ENCODE measurements at regions not wholly inside any gene's neighbourhood (a gene's known extent, or its start where the extent isn't known, plus 50 kb on each side); places are given as distances from the start of the nearest gene placed in this dataset.

DNA sequence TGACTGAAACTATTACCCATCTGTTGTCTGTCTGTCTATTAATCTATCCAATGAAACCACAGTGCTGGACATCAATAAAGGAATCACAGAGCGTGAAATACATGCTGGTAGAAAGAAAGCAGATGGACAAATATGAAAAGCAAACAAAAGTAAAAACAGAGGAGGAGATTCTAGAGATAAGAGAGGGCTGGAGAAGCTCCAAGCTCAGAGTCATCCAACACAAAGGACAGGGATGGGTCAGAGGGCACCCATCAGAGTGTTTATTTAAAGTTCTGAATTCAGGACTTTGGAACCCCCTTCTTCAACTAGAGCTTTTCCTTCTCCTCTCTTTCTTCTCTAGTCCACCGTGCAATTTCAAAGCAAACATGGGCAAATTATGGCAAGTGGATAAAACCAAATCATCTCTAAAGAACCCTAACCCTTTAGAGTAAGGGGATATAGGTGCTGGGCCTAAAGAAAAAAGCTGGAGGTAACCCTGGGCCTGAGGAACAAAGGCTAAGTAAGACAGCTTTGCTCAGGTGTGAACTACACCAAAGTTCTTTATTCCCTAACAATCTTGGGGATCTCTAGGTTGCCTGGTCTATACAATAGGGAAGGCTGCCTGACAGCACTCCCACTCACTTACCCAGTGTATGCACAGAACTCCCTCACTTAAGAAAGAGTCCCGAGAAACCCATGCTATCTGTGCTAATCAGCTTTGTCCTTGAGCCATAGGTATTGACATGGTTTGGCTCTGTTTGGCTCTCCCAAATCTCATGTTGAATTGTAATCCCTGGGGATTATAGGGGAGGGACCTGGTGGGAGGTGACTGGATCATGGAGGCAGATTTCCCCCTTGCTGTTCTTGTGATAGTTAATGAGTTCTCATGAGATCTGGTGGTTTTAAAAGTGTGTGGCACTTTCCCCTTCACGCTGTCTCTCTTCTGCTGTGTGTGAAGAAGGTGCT lies 97.0 kb downstream of the BAMBI start:
- no peak for TF ChIP-seq POLR2A (IDR thresholded peaks at IDR 0.05)
- TF ChIP-seq, protein P1, sequence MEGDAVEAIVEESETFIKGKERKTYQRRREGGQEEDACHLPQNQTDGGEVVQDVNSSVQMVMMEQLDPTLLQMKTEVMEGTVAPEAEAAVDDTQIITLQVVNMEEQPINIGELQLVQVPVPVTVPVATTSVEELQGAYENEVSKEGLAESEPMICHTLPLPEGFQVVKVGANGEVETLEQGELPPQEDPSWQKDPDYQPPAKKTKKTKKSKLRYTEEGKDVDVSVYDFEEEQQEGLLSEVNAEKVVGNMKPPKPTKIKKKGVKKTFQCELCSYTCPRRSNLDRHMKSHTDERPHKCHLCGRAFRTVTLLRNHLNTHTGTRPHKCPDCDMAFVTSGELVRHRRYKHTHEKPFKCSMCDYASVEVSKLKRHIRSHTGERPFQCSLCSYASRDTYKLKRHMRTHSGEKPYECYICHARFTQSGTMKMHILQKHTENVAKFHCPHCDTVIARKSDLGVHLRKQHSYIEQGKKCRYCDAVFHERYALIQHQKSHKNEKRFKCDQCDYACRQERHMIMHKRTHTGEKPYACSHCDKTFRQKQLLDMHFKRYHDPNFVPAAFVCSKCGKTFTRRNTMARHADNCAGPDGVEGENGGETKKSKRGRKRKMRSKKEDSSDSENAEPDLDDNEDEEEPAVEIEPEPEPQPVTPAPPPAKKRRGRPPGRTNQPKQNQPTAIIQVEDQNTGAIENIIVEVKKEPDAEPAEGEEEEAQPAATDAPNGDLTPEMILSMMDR (IDR thresholded peaks at IDR 0.05), result no peak
- no peak for TF ChIP-seq EP300 (IDR thresholded peaks at IDR 0.05)
- no peak for DNase-seq (ENCODE audit: low spot score in 2 of 2)
- 81 to 86% methylated on average over 4 of the region's 4 CpGs for WGBS, 2 donors
- Histone ChIP-seq H3K4me1 (no peaks in the 10 kb centered on the region), H3K36me3 (no peaks in the 10 kb centered on the region), H3K9me3 (no peaks in the 10 kb centered on the region), H3K27me3 (no peaks in the 10 kb centered on the region), H3K4me3 (no peak overlapping the region), H3K27ac (no peak overlapping the region)

DNA sequence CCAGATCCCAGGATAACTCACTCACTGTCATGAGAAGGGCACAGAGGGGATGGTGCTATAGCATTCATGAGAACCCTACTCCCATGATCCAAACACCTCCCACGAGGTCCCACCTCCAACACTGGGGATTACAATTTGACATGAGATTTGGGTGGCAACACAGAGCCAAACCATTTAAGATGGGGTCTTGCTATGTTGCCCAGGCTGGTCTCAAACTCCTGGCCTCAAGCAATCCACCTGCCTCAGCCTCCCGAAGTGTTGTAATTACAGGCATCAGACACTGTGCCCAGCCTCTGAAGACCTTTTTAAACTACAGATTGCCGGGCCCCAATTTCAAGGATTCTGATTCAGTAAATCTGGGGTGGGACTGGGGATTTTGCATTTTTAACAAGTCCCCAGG lies 98.5 kb downstream of the BAMBI start:
- H3K27me3 ChIP-seq, result no peaks in the 10 kb centered on the region
- H3K4me1 ChIP-seq, result no peaks in the 10 kb centered on the region
- no peaks in the 10 kb centered on the region for H3K36me3 ChIP-seq
- H3K27ac ChIP-seq, result no peak overlapping the region
- H3K4me3 ChIP-seq, result no peak overlapping the region
- no peak for DNase-seq (ENCODE audit: low spot score in 2 of 2)
- TF ChIP-seq, protein P1 (IDR thresholded peaks at IDR 0.05), result no peak
- no peak for TF ChIP-seq EP300 (IDR thresholded peaks at IDR 0.05)
- no peak for TF ChIP-seq POLR2A (IDR thresholded peaks at IDR 0.05)
- WGBS, 2 donors, result 87 to 89% methylated on average over 3 of the region's 3 CpGs
- H3K9me3 ChIP-seq, result no peaks in the 10 kb centered on the region

DNA sequence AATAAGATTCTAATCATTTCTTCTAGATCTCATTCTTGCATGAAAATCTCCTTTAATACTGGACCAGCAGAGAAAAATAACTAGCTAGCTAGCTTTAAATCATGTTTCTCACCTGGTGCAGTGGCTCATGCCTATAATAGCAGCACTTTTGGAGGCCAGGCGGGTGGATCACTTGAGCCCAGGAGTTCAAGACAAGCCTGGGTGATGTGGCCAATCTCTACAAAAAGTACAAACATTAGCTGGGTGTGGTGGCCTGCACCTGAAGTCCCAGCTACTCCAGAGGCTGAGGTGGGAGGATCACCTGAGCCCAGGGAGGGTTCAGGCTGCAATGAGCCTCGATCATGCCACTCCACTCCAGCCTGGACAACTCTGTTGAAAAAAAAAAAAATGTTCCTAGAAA lies 99.2 kb downstream of the BAMBI start:
- TF ChIP-seq EP300 (IDR thresholded peaks at IDR 0.05) (no peak), POLR2A (IDR thresholded peaks at IDR 0.05) (no peak)
- TF ChIP-seq, protein P1 (IDR thresholded peaks at IDR 0.05), result no peak
- 92 to 98% methylated on average over 2 of the region's 2 CpGs for WGBS, 2 donors
- H3K27me3 ChIP-seq, result no peaks in the 10 kb centered on the region
- no peaks in the 10 kb centered on the region for H3K36me3 ChIP-seq
- no peak for DNase-seq (ENCODE audit: low spot score in 2 of 2)
- H3K27ac ChIP-seq, result no peak overlapping the region
- H3K9me3 ChIP-seq, result no peaks in the 10 kb centered on the region
- H3K4me1 ChIP-seq, result no peaks in the 10 kb centered on the region
- H3K4me3 ChIP-seq, result no peak overlapping the region

DNA sequence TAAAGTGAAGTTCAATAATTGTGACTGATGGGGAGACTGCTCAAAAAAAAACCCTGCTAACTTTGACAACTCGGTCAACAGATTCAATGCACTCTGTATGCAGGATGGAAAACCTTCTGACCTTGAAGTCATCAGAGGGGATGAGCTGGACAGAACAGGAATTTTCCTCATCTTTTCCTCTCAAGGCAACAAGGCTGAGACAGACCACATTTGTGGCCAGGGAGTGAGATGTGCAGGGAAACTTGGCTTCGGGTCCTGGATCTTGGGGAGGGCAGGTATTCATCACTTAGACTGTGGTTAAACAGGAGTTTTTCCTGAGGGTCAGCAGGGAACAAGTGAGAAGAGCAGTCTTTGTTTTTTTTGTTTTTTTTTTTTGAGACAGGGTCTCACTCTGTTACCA lies 100.6 kb downstream of the BAMBI start:
- H3K9me3 ChIP-seq, result no peaks in the 10 kb centered on the region
- H3K4me3 ChIP-seq, result no peak overlapping the region
- H3K4me1 ChIP-seq, result no peaks in the 10 kb centered on the region
- no peak for DNase-seq (ENCODE audit: low spot score in 2 of 2)
- WGBS, 2 donors, result 64 to 65% methylated on average over 2 of the region's 2 CpGs
- no peak for TF ChIP-seq POLR2A (IDR thresholded peaks at IDR 0.05)
- no peaks in the 10 kb centered on the region for H3K27me3 ChIP-seq
- H3K36me3 ChIP-seq, result no peaks in the 10 kb centered on the region
- no peak overlapping the region for H3K27ac ChIP-seq

DNA sequence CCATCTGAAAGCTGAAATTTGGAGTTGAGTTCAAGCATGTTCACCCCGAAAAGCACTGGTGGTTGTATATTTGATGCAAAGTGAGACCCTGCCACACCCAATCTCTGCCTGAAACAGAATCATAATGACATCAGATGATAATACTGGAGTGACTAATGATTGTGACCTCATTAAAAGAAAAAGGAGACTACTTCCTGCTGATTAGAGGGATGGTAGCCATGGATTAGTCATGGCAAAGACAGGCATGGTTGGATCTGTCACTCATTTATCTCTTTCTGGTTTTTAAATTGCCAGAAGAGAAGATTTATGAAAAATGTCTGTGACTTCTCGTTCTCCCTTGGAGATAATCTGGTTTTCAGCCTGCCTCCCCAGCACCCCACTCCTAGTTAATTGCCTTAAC lies 101.2 kb downstream of the BAMBI start:
- Histone ChIP-seq H3K36me3 (no peaks in the 10 kb centered on the region), H3K27me3 (no peaks in the 10 kb centered on the region), H3K27ac (no peak overlapping the region), H3K4me3 (no peak overlapping the region), H3K9me3 (no peaks in the 10 kb centered on the region), H3K4me1 (no peaks in the 10 kb centered on the region)
- 90% methylated on average over 2 of the region's 2 CpGs for WGBS, 2 donors
- no peak for DNase-seq (ENCODE audit: low spot score in 2 of 2)
- TF ChIP-seq, protein P1 (IDR thresholded peaks at IDR 0.05), result no peak
- TF ChIP-seq EP300 (IDR thresholded peaks at IDR 0.05), result no peak
- no peak for TF ChIP-seq POLR2A (IDR thresholded peaks at IDR 0.05)

All from tibial nerve (tissue), 4 donors.